Choroid plexus epithelial cell (primary cell): ENCODE measurements at regions not wholly inside any gene's neighbourhood (a gene's known extent, or its start where the extent isn't known, plus 50 kb on each side); places are given as distances from the start of the nearest gene placed in this dataset.

Source experiments
- DNase-seq: peaks from one replicate; pipeline ENCODE4 v3.0.0-alpha.2; 2010; ENCODE audit warnings: low read depth
- H3K4me3 ChIP-seq: 2 replicates; pipeline ENCODE4 v1.5.1; 2011; ENCODE audit warnings: low read depth, mild to moderate bottlenecking, control low read depth, low read length, moderate library complexity
- TF ChIP-seq, protein P1 (sequence below): conservative IDR thresholded peaks from 2 replicates; pipeline ENCODE4 v1.5.1; 2011; ENCODE audit warnings: low read depth, mild to moderate bottlenecking, control low read depth, inconsistent platforms, low read length, moderate library complexity

DNA sequence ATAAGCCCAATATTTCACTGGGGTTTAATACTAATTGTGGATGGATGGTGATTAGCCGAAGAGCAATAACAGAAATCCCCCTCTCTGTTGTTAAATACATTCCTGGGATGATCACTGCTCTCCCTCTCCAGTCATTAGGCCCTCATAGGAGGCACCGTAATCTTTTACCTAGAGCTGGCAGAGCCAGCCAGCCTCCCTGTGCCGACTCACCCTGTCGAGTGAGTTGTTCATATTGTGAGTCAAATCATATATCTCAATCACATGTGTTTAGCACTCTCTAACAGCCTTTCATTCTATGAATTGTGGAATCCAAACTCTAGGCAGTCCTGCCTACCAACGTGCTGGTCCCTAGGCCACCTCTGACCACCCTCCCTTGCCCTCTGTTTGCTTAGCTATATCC, 771.0 kb downstream of the IRX1 start:
- TF ChIP-seq, protein P1, sequence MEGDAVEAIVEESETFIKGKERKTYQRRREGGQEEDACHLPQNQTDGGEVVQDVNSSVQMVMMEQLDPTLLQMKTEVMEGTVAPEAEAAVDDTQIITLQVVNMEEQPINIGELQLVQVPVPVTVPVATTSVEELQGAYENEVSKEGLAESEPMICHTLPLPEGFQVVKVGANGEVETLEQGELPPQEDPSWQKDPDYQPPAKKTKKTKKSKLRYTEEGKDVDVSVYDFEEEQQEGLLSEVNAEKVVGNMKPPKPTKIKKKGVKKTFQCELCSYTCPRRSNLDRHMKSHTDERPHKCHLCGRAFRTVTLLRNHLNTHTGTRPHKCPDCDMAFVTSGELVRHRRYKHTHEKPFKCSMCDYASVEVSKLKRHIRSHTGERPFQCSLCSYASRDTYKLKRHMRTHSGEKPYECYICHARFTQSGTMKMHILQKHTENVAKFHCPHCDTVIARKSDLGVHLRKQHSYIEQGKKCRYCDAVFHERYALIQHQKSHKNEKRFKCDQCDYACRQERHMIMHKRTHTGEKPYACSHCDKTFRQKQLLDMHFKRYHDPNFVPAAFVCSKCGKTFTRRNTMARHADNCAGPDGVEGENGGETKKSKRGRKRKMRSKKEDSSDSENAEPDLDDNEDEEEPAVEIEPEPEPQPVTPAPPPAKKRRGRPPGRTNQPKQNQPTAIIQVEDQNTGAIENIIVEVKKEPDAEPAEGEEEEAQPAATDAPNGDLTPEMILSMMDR = no peak
- no peak overlapping the region for H3K4me3 ChIP-seq
- no peak for DNase-seq

DNA sequence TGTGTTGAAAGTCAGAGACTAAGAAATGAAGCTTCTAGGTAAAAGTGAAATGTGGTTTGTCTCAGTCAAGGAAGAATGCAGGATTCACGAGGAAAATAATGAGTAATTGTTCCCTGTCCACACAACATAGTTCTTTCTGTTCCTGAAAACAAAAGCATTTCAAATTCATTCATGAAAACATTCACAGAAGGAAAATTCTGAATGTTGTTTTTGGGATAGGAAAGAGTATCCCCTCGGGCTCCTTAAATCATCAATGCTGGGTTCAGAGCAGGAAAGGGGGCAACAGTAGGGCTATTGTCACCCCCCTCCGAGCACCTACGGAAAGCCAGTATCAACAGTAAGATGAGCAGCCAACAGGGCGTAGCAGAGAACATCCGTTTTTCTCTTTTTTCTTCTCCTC, 769.9 kb upstream of the ADAMTS16 start:
- TF ChIP-seq, protein P1 = no peak
- DNase-seq = no peak
- H3K4me3 ChIP-seq = no peak overlapping the region

DNA sequence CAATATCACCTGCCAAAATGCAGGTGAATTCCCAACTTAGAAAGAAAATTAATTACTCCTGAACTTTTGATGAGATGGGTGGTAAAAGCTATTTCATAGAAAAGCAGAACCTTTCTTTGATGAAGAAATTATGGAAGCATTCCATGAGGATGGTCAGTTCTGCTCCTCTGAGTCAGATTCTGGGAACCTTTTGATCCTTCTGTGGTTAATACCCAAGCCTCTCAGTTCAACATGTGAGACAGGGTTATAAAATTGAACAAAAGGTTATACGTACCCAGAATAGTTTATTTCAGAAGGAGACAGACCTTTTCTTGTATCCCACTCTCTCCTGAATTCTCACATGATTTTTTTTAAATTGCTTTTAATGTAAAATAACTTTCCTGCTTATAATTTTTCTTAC, 767.6 kb upstream of the ADAMTS16 start:
- TF ChIP-seq, protein P1 = no peak
- no peak for DNase-seq
- no peak overlapping the region for H3K4me3 ChIP-seq

DNA sequence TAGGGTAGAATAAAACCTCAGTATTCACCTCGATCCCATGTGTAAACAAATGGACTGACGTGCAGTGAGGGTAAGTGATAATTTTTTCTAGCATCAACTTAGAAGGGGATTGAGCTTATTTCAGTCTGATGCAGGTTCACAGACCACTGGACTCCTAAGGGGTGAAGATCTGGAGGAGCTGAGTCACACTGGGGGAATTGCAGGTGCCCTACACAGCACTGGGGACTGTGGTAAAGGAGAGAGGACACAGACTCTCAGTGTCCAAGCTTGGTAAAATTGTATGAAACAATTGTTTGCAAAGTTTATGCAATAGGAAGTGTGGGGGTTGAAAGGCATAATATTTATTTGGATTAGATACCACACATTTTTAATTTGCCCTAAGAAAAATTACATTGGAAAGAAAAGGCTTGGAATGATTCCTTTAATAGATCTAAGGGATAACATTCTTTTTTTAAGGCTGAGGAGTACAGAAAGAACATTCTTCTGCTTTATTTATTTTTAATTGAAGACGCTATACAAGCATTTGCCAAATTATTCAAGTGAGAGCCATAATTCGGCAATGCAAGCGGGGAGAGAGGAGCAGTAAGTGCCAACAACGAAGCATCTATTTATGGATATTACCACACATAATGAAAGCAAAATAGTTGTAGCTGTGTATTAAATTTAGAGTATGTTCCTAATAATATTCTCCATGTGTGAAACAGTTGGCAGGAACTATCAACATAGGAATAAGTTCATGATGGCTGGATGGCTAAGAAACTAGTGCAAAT, 766.9 kb upstream of the ADAMTS16 start:
- TF ChIP-seq, protein P1 = no peak
- no peak for DNase-seq
- H3K4me3 ChIP-seq = no peak overlapping the region

DNA sequence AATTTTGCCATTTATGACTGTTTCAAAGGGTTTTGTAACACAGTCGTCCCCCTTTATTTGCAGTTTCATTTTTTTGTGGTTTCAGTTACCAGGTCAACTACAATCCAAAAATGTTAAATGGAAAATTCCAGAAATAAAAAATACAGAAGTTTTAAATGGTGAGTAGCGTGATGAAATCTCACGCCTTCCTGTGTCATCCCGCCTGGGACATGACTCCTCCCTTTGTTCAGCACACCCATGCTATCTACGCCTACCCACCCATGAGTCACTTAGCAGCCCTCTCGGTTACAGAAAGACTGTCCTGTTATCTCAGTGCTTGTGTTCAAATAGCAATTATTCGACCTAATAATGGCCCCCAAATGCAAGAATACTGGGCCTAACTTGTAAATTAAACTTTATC, 765.3 kb upstream of the ADAMTS16 start:
- TF ChIP-seq, protein P1 = no peak

DNA sequence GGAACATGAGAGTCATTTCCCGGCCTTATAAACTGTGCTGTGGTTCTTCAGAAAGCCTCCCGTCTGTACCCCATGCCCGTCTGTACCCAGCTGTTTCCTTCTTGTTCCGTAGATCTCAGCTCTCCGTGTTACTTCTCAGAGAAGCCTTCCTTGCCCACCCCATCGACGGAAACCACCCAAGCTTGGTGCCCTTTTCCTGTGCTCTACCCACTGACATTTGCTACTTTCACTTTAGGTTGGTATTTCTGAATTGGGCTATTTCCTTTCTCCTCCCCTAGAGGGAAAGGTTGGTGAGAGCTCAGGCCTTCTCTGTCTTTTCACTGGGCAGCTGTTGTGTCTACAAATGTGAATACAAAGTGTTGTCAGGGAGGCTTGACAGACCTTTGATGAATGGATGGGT, 764.5 kb upstream of the ADAMTS16 start:
- DNase-seq = no peak
- TF ChIP-seq, protein P1 = no peak
- H3K4me3 ChIP-seq = no peak overlapping the region

More for the DNA sequence above, 765.3 kb upstream of the ADAMTS16 start:
- H3K4me3 ChIP-seq = no peak overlapping the region
- no peak for DNase-seq

DNA sequence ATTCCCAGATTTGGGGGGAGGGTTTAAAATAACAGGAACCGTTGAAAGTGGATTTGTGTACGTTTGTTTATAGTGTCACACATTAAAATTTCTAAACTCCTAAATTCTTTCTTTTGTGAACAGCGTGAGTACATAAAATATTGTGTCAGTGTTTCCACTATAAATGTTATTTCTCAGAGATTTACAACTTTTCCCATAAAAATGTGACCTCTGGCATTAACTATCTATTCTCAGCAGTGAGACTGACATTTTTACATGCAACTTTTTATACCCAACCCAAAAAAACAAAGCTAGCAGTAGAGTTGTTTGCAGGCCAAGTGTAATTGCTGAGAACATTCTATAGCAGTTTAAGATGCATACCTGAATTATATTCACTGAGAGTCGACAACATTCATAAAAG, 757.0 kb upstream of the ADAMTS16 start:
- no peak for DNase-seq
- TF ChIP-seq, protein P1 = no peak

More for the DNA sequence above, 757.0 kb upstream of the ADAMTS16 start:
- no peak overlapping the region for H3K4me3 ChIP-seq
